Calu3 (cell line): ENCODE measurements at regions not wholly inside any gene's neighbourhood (a gene's known extent, or its start where the extent isn't known, plus 50 kb on each side); places are given as distances from the start of the nearest gene placed in this dataset.

Experiments
- BruUV-seq: library from RNA; stranded (reverse); fragments of 400-500 nt; replicated peaks from 2 replicates; lab custom pipeline; 2021; lab: Mats Ljungman, UMichigan
- CTCF ChIA-PET: fragments of 300-600 bp; sonication (Branson Sonifier 250); formaldehyde crosslinking; loops from one replicate; lab custom pipeline; 2022; ENCODE audit warnings: antibody characterized with exemption; lab: Charles Lee
- DNase-seq: peaks from one replicate; pipeline ENCODE4 v3.0.0; 2022
- H3K27ac Mint-ChIP-seq: one replicate; pipeline ENCODE4 v1.8.0; 2022; ENCODE audit warnings: mixed read lengths; ENCODE audit not compliant: unreplicated experiment
- H3K27me3 Mint-ChIP-seq: one replicate; pipeline ENCODE4 v1.8.0; 2022; ENCODE audit warnings: mixed read lengths; ENCODE audit not compliant: unreplicated experiment
- H3K36me3 Mint-ChIP-seq: one replicate; pipeline ENCODE4 v1.8.0; 2022; ENCODE audit warnings: mild to moderate bottlenecking, moderate library complexity, mixed read lengths; ENCODE audit not compliant: insufficient read depth, unreplicated experiment
- H3K4me1 Mint-ChIP-seq: one replicate; pipeline ENCODE4 v1.8.0; 2022; ENCODE audit warnings: mild to moderate bottlenecking, low read depth, mixed read lengths; ENCODE audit not compliant: unreplicated experiment
- H3K4me3 Mint-ChIP-seq: one replicate; pipeline ENCODE4 v1.8.0; 2022; ENCODE audit warnings: mild to moderate bottlenecking, low read depth, moderate library complexity, mixed read lengths; ENCODE audit not compliant: unreplicated experiment
- H3K9me3 Mint-ChIP-seq: one replicate; pipeline ENCODE4 v1.8.0; 2022; ENCODE audit warnings: low read depth, mixed read lengths; ENCODE audit not compliant: unreplicated experiment
- CTCF ChIP-seq: fragments of 200-600 bp; IDR thresholded peaks from one replicate; pipeline ENCODE4 v1.8.0; 2022; ENCODE audit warnings: antibody characterized with exemption; ENCODE audit not compliant: unreplicated experiment
- intact Hi-C: fragments of 100-400 bp; cut with micrococcal nuclease; formaldehyde crosslinking; loops from one replicate; pipeline ENCODE4 v1.10.0; 2022; ENCODE audit not compliant: unreplicated experiment

- no TSS peak for BruUV-seq
- Mint-ChIP-seq H3K27ac (no peak overlapping the region), H3K4me3 (no peak overlapping the region), H3K36me3 (no peaks in the 10 kb centered on the region), H3K4me1 (no peaks in the 10 kb centered on the region), H3K27me3 (peaks cover 60% of the 10 kb centered on the region), H3K9me3 (no peaks in the 10 kb centered on the region)
- no peak for DNase-seq
- intact Hi-C loops, result no loop called here
- no peak for TF ChIP-seq CTCF
- CTCF ChIA-PET, result no interaction called here
Observed at GRCh38 chr2:67930156-67930555, 132.6 kb downstream of the C1D start.

- Mint-ChIP-seq H3K36me3 (no peaks in the 10 kb centered on the region), H3K27ac (no peak overlapping the region), H3K9me3 (peaks cover 11% of the 10 kb centered on the region), H3K27me3 (peaks cover 40% of the 10 kb centered on the region), H3K4me1 (no peaks in the 10 kb centered on the region), H3K4me3 (no peak overlapping the region)
- intact Hi-C loops, result no loop called here
- CTCF ChIA-PET, result no interaction called here
- no TSS peak for BruUV-seq
- DNase-seq, result no peak
- no peak for TF ChIP-seq CTCF
Observed at GRCh38 chr2:67936969-67937368, 125.8 kb downstream of the C1D start.

- CTCF ChIA-PET, result no interaction called here
- Mint-ChIP-seq H3K27ac (no peak overlapping the region), H3K4me1 (no peaks in the 10 kb centered on the region), H3K27me3 (peaks cover 37% of the 10 kb centered on the region), H3K36me3 (no peaks in the 10 kb centered on the region), H3K9me3 (peaks cover 11% of the 10 kb centered on the region), H3K4me3 (no peak overlapping the region)
- no peak for DNase-seq
- no peak for TF ChIP-seq CTCF
- intact Hi-C loops, result no loop called here
- BruUV-seq, result no TSS peak
Observed at GRCh38 chr2:67938053-67938452, 124.8 kb downstream of the C1D start.

GRCh38 chr2:67945056-67945455 is 117.7 kb downstream of the C1D start:
- peaks cover 8% of the 10 kb centered on the region for H3K27me3 Mint-ChIP-seq
- no peaks in the 10 kb centered on the region for H3K36me3 Mint-ChIP-seq
- intact Hi-C loops, result no loop called here
- DNase-seq, result no peak
- no peak overlapping the region for H3K27ac Mint-ChIP-seq
- H3K4me1 Mint-ChIP-seq, result no peaks in the 10 kb centered on the region
- CTCF ChIA-PET, result no interaction called here
- H3K4me3 Mint-ChIP-seq, result no peak overlapping the region
- H3K9me3 Mint-ChIP-seq, result peaks cover 10% of the 10 kb centered on the region
- TF ChIP-seq CTCF, result no peak
- no TSS peak for BruUV-seq
